Liver (tissue), 8 donors: ENCODE measurements at regions not wholly inside any gene's neighbourhood (a gene's known extent, or its start where the extent isn't known, plus 50 kb on each side); places are given as distances from the start of the nearest gene placed in this dataset.

Experiments
- DNase-seq: peaks from one replicate; pipeline ENCODE4 v3.0.0-alpha.2; 2017; ENCODE audit warnings: low spot score
- H3K27ac ChIP-seq, 2 donors: one replicate each; pipeline ENCODE4 v1.7.0; 2013; ENCODE audit warnings: inconsistent platforms in 2 of 2, low read length in 2 of 2, control low read depth in 1 of 2, low read depth in 1 of 2, mild to moderate bottlenecking in 1 of 2
- H3K27me3 ChIP-seq, 4 donors: one replicate each; pipeline versions ENCODE4 v1.6.1 to v1.7.0; 2013; ENCODE audit warnings: low read length in 3 of 4, inconsistent platforms in 1 of 4, mild to moderate bottlenecking in 1 of 4, moderate library complexity in 1 of 4; ENCODE audit not compliant: control insufficient read depth in 4 of 4, insufficient read depth in 4 of 4
- H3K36me3 ChIP-seq, 4 donors: one replicate each; pipeline versions ENCODE4 v1.6.1 to v1.7.0; 2013; ENCODE audit warnings: low read length in 3 of 4, mild to moderate bottlenecking in 3 of 4, low read depth in 1 of 4, moderate library complexity in 1 of 4; ENCODE audit not compliant: control insufficient read depth in 4 of 4, insufficient read depth in 3 of 4
- H3K4me1 ChIP-seq, 4 donors: one replicate each; pipeline versions ENCODE4 v1.6.1 to v1.7.0; 2013; ENCODE audit warnings: low read length in 3 of 4, mild to moderate bottlenecking in 3 of 4, moderate library complexity in 1 of 4; ENCODE audit not compliant: control insufficient read depth in 4 of 4, insufficient read depth in 4 of 4
- H3K4me3 ChIP-seq, 3 donors: one replicate each; pipeline versions ENCODE4 v1.6.1 to v1.7.0; 2013; ENCODE audit warnings: low read length in 3 of 3, control low read depth in 1 of 3, low read depth in 1 of 3, mild to moderate bottlenecking in 1 of 3
- H3K9ac ChIP-seq, 2 donors: one replicate each; pipeline ENCODE4 v1.7.0; 2013; ENCODE audit warnings: low read length in 2 of 2, mild to moderate bottlenecking in 2 of 2, moderate library complexity in 2 of 2, control low read depth in 1 of 2, low read depth in 1 of 2
- H3K9me3 ChIP-seq, 4 donors: one replicate each; pipeline versions ENCODE4 v1.6.1 to v1.7.0; 2013; ENCODE audit warnings: low read length in 3 of 4; ENCODE audit not compliant: control insufficient read depth in 4 of 4
- ATF3 ChIP-seq: IDR thresholded peaks from 2 replicates; pipeline ENCODE4 v1.6.1; 2016; ENCODE audit warnings: antibody characterized with exemption
- CTCF ChIP-seq: fragments of 150-350 bp; IDR thresholded peaks from 2 replicates; pipeline ENCODE4 v1.5.1; 2017; ENCODE audit warnings: improper control_type of control experiment, low read depth, low read length; ENCODE audit not compliant: missing input control
- EGR1 ChIP-seq, 2 donors: IDR thresholded peaks; 2 replicates each; pipeline ENCODE4 v1.6.1; 2016 to 2018; ENCODE audit warnings: antibody characterized with exemption in 2 of 2, low read depth in 2 of 2
- FOXA1 ChIP-seq: IDR thresholded peaks from 2 replicates; pipeline ENCODE4 v1.6.1; 2016; ENCODE audit warnings: antibody characterized with exemption
- FOXA2 ChIP-seq: IDR thresholded peaks from 2 replicates; pipeline ENCODE4 v1.6.1; 2016; ENCODE audit warnings: antibody characterized with exemption
- GABPA ChIP-seq, 2 donors: IDR thresholded peaks in 1 of 2; conservative IDR thresholded peaks in 1 of 2; 2 replicates each; pipeline ENCODE4 v1.6.1; 2016; ENCODE audit warnings: antibody characterized with exemption in 2 of 2, mild to moderate bottlenecking in 1 of 2, moderate library complexity in 1 of 2
- HNF4A ChIP-seq, 2 donors: conservative IDR thresholded peaks; 2 replicates each; pipeline ENCODE4 v1.6.1; 2016; ENCODE audit warnings: antibody characterized with exemption in 2 of 2, mild to moderate bottlenecking in 2 of 2
- HNF4G ChIP-seq: IDR thresholded peaks from 2 replicates; pipeline ENCODE4 v1.6.1; 2016; ENCODE audit warnings: antibody characterized with exemption
- JUND ChIP-seq, 2 donors: IDR thresholded peaks; 2 replicates each; pipeline ENCODE4 v1.6.1; 2016; ENCODE audit warnings: antibody characterized with exemption in 2 of 2
- MAX ChIP-seq: IDR thresholded peaks from 2 replicates; pipeline ENCODE4 v1.6.1; 2016; ENCODE audit warnings: antibody characterized with exemption
- NR2F2 ChIP-seq: IDR thresholded peaks from 2 replicates; pipeline ENCODE4 v1.6.1; 2016; ENCODE audit warnings: antibody characterized with exemption
- RXRA ChIP-seq, 2 donors: IDR thresholded peaks; 2 replicates each; pipeline ENCODE4 v1.6.1; 2017 to 2018; ENCODE audit warnings: antibody characterized with exemption in 2 of 2, mild to moderate bottlenecking in 1 of 2
- TAF1 ChIP-seq: conservative IDR thresholded peaks from 2 replicates; pipeline ENCODE4 v1.6.1; 2016; ENCODE audit warnings: antibody characterized with exemption, mild to moderate bottlenecking
- YY1 ChIP-seq: IDR thresholded peaks from 2 replicates; pipeline ENCODE4 v1.6.1; 2016; ENCODE audit warnings: antibody characterized with exemption, mild to moderate bottlenecking
- WGBS: extraction: QIAGEN DNeasy Blood & Tissue Kit; methylation state at CpG from one replicate; pipeline ENCODE4 v1.1.7; 2013; 5-methylcytosine and 5-hydroxymethylcytosine counted together
- TF ChIP-seq, protein P1 (sequence below): IDR thresholded peaks from 2 replicates; pipeline ENCODE4 v1.6.1; 2016; ENCODE audit warnings: antibody characterized with exemption, mild to moderate bottlenecking
- donor health status: healthy.
- donor health status: healthy.
- donor health status: healthy.
- donor health status: healthy.
- donor health status: healthy.

GRCh38 chr16:80887062-80887461, 82.7 kb upstream of the CDYL2 start:
- 52% methylated on average over 3 of the region's 3 CpGs for WGBS
- no peaks in the 10 kb centered on the region for H3K36me3 ChIP-seq
- no peak overlapping the region for H3K9ac ChIP-seq
- peaks cover 0 to 16% (median 14%) of the 10 kb centered on the region in 4 donors for H3K4me1 ChIP-seq
- H3K9me3 ChIP-seq: no peaks in the 10 kb centered on the region
- TF ChIP-seq FOXA2 (no peak), RXRA (IDR thresholded peaks at IDR 0.05) (no peak), TAF1 (no peak), ATF3 (no peak), YY1 (no peak), HNF4G (no peak), CTCF (no peak), HNF4A (conservative IDR thresholded peaks at IDR 0.05) (no peak), EGR1 (IDR thresholded peaks at IDR 0.05; ENCODE audit: low read depth in 2 of 2) (no peak)
- TF ChIP-seq, protein P1, sequence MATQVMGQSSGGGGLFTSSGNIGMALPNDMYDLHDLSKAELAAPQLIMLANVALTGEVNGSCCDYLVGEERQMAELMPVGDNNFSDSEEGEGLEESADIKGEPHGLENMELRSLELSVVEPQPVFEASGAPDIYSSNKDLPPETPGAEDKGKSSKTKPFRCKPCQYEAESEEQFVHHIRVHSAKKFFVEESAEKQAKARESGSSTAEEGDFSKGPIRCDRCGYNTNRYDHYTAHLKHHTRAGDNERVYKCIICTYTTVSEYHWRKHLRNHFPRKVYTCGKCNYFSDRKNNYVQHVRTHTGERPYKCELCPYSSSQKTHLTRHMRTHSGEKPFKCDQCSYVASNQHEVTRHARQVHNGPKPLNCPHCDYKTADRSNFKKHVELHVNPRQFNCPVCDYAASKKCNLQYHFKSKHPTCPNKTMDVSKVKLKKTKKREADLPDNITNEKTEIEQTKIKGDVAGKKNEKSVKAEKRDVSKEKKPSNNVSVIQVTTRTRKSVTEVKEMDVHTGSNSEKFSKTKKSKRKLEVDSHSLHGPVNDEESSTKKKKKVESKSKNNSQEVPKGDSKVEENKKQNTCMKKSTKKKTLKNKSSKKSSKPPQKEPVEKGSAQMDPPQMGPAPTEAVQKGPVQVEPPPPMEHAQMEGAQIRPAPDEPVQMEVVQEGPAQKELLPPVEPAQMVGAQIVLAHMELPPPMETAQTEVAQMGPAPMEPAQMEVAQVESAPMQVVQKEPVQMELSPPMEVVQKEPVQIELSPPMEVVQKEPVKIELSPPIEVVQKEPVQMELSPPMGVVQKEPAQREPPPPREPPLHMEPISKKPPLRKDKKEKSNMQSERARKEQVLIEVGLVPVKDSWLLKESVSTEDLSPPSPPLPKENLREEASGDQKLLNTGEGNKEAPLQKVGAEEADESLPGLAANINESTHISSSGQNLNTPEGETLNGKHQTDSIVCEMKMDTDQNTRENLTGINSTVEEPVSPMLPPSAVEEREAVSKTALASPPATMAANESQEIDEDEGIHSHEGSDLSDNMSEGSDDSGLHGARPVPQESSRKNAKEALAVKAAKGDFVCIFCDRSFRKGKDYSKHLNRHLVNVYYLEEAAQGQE: no peak
- no peak overlapping the region for H3K4me3 ChIP-seq
- no peak for DNase-seq
- H3K27ac ChIP-seq: no peak overlapping the region
- H3K27me3 ChIP-seq: no peaks in the 10 kb centered on the region

DNA sequence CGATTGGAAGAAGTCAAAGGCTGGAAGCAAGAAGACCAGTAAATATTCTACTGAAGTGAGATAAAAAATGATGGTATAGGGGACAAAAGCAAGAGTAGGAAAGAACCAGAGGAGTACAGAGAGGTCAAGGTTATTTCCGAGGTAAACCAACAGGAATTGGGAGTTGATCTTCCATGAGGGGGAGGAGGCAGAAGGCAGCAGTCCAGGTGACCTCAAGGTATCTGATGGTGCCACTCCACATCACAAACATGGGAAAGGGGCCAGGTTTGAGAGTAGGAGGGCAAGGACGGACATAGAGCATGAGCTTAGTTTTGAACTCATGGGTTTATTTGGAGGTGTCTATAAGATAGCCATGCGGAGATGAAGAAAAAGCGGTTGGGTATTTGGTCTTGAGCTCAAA, 79.4 kb upstream of the CDYL2 start:
- Histone ChIP-seq H3K36me3 (no peaks in the 10 kb centered on the region), H3K9ac (no peak overlapping the region), H3K27ac (peak overlapping the region in 1 of 2 donors; percentile 22), H3K9me3 (no peaks in the 10 kb centered on the region), H3K4me3 (no peak overlapping the region), H3K4me1 (peaks cover 0 to 16% (median 14%) of the 10 kb centered on the region in 4 donors), H3K27me3 (no peaks in the 10 kb centered on the region)
- WGBS: 47% methylated on average over 5 of the region's 5 CpGs
- no peak for DNase-seq
- no peak for TF ChIP-seq CTCF
- peak; percentile 24 to 81 for TF ChIP-seq RXRA (IDR thresholded peaks at IDR 0.05)
- no peak for TF ChIP-seq GABPA (IDR thresholded peaks at IDR 0.05 in 1 of 2, conservative IDR thresholded peaks at IDR 0.05 in 1 of 2)
- no peak for TF ChIP-seq YY1
- TF ChIP-seq JUND (IDR thresholded peaks at IDR 0.05): no peak
- TF ChIP-seq ATF3: no peak
- TF ChIP-seq NR2F2: no peak
- no peak for TF ChIP-seq FOXA1
- peak; percentile 67 for TF ChIP-seq MAX
- TF ChIP-seq HNF4A (conservative IDR thresholded peaks at IDR 0.05): peak in 1 of 2 donors; percentile 60
- TF ChIP-seq EGR1 (IDR thresholded peaks at IDR 0.05; ENCODE audit: low read depth in 2 of 2): peak in 1 of 2 donors; percentile 68
- no peak for TF ChIP-seq TAF1
- TF ChIP-seq, protein P1: no peak
- no peak for TF ChIP-seq HNF4G
